ENCODE measurements at regions not wholly inside any gene's neighbourhood (a gene's known extent, or its start where the extent isn't known, plus 50 kb on each side); places are given as distances from the start of the nearest gene placed in this dataset.

DNA sequence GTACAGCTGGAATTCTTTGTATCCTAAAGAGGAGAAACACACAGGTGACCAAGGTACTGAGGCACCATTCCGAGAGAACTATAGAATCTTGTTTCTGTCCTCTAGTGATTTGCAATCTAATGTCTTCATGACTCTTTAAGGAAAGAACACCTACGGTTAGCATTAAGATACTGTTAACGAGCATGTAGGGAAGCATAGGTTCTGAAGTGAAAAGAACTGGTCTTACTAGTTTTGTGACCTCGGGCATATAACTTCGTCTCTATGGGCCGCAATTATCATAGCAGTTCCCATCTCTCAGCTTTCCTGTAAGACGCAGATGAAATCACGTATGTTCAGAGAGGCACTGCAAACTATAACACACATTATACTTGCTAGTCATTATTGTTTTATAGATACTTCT is 193.0 kb upstream of the NBEA start:
- TF ChIP-seq, protein P1, sequence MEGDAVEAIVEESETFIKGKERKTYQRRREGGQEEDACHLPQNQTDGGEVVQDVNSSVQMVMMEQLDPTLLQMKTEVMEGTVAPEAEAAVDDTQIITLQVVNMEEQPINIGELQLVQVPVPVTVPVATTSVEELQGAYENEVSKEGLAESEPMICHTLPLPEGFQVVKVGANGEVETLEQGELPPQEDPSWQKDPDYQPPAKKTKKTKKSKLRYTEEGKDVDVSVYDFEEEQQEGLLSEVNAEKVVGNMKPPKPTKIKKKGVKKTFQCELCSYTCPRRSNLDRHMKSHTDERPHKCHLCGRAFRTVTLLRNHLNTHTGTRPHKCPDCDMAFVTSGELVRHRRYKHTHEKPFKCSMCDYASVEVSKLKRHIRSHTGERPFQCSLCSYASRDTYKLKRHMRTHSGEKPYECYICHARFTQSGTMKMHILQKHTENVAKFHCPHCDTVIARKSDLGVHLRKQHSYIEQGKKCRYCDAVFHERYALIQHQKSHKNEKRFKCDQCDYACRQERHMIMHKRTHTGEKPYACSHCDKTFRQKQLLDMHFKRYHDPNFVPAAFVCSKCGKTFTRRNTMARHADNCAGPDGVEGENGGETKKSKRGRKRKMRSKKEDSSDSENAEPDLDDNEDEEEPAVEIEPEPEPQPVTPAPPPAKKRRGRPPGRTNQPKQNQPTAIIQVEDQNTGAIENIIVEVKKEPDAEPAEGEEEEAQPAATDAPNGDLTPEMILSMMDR (IDR thresholded peaks at IDR 0.05; ENCODE audit: low read depth, low read length): no peak
- H3K4me3 ChIP-seq (ENCODE audit: low read depth, low read length): no peak overlapping the region

DNA sequence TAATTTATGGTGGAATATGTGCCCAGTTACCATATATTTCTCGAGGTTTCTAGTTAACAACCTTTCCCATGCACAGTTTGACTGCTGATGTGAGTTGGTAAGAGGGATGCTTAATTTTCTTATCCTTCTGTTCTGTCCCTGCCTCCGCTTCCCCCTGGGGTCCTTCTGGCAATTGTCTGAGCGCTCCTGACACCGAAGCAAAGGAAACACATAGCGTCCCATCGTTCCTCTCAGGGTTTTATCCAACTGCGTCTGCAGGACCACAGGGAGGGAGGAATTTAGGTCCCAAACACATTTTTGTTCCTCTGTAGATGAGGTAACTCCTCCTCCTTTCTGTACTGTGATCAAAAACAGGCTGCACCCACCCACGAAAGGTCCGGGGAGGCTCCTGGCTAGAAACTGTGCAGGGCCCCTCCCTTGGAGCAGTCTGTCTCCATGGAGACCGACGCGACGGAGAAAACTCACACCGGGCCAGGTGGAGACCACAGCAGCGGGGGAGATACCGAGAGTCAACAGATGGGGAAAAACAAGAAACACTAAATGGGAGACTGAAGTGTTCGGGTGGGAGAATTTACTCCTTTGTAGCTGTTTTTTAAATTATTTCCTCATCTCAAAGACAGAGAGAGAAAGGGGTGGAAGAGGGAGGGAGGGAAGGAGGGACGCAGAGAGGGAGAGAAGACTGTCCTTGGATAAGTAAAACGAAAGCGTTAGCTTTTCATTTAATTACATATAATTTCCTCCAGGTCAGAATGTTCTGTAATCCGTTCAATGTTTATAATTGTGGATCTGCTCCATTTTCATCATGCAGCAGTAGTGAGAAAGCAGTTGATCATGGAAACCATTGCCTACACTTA is 191.8 kb upstream of the NBEA start:
- TF ChIP-seq, protein P1 (IDR thresholded peaks at IDR 0.05; ENCODE audit: low read depth, low read length): no peak
- H3K4me3 ChIP-seq (ENCODE audit: low read depth, low read length): no peak overlapping the region

DNA sequence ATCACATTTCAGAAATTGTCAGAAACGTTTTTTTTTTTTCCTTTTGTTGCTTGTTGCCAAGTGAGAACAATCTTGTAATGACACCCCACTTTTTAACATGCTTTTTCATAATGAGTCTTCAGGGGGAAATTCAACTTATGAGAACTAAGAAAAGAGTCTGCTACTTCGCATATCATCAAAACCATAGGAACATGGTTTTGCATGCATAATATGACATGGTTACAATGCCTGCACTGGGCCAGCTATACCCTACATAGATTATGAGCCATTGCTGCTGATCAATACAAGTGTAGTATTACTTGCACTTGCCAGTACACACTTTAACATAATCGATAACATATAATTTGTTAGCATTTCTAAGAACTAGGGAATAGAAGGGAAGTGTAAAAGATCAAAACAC is 191.0 kb upstream of the NBEA start:
- H3K4me3 ChIP-seq (ENCODE audit: low read depth, low read length): no peak overlapping the region
- TF ChIP-seq, protein P1 (IDR thresholded peaks at IDR 0.05; ENCODE audit: low read depth, low read length): no peak

DNA sequence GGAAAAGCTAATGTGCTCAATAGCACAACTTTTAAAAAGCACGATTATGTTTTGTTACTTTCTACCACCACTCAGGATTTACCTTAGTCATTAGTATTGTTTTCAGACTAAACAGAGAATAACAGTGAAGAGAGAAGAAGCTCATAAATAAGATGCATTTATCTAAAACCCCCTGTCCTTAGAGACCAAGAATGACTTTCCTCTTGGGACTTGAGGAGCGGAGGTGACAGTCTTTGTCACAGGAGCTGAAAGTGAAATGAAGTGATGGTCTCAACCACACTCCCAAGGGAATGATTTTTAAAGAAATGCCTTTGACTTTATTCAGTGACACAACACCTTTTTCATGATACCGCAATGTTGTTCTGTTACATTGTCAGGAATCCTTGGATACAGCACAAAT is 190.6 kb upstream of the NBEA start:
- TF ChIP-seq, protein P1 (IDR thresholded peaks at IDR 0.05; ENCODE audit: low read depth, low read length): no peak
- no peak overlapping the region for H3K4me3 ChIP-seq (ENCODE audit: low read depth, low read length)

DNA sequence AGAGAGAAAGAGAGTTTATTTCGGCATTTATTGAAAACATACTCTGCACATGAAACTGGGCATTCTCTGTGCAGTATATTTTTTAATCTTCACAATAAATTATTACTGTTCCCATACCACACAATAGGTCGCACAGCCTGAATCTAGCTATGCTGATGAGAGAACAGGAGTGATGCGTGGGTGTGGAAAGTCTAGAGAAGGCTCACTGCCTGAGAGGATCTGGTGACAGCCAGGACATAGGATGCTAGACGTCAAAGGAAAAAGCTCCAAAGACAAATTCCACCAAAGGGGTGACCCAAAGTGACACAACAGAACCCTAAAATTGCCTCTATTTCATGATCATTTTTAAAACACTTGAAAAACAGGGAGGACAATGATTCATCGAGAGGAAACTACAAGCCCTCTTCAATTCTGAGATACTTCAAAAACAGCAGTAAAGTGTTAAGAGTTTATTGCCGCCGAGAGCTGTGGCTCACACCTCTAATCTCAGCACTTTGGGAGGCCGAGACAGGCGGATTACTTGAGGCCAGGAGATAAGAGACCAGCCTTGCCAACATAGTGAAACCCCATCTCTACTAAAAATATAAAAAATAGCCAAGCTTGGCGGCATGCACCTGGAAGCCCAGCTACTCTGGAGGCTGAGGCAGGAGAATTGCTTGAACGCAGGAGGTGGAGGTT is 189.6 kb upstream of the NBEA start:
- TF ChIP-seq, protein P1 (IDR thresholded peaks at IDR 0.05; ENCODE audit: low read depth, low read length): no peak
- H3K4me3 ChIP-seq (ENCODE audit: low read depth, low read length): no peak overlapping the region

DNA sequence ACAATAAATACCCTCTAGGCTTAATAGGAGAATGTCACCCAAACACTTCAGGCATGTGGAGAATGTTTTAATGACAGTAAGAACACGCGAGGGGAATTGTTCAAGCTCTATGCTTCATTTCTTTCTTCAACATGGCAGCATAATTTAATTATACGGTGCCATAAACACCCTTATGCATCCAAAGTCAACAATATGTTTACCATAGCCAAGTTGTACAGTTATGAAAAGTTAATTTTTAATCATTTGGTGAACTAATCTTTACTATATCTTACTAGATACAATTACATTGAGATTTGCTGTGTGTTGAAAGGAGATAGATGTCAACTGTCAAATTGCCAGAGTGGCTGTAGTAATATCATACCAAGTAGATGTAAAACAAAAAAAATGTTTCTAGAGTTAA is 185.9 kb upstream of the NBEA start:
- no peak overlapping the region for H3K4me3 ChIP-seq (ENCODE audit: low read depth, low read length)
- TF ChIP-seq, protein P1 (IDR thresholded peaks at IDR 0.05; ENCODE audit: low read depth, low read length): no peak

DNA sequence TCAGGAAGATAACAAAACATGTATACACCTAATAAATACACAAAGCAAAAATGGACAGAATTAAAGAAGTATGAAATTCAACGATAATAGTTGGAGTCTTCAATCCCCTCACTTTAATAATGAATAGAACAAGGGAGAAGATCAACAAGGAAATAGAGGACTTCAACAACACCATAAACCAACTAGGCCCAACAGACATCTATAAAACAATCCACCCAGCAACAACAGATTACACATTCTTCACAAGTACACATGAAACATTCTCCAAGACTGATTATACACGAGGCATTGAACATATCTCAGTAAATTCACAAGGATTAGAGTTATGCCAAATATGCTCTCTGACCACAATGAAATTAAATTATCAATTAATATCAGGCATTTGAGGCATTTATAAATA is 185.5 kb upstream of the NBEA start:
- TF ChIP-seq, protein P1 (IDR thresholded peaks at IDR 0.05; ENCODE audit: low read depth, low read length): no peak
- no peak overlapping the region for H3K4me3 ChIP-seq (ENCODE audit: low read depth, low read length)

All from WI38 (cell line).